ENCODE measurements at regions not wholly inside any gene's neighbourhood (a gene's known extent, or its start where the extent isn't known, plus 50 kb on each side); places are given as distances from the start of the nearest gene placed in this dataset.

- ChIA-PET POLR2A (ENCODE audit: low non-redundant PET) (no interaction called here), CTCF (no interaction called here)
- H3K27ac ChIP-seq = no peak overlapping the region
- no peak for TF ChIP-seq CTCF (conservative IDR thresholded peaks at IDR 0.05; ENCODE audit: low read depth)
- no peak for DNase-seq (ENCODE audit: low spot score)
These were observed 317.7 kb downstream of the MATN1 start for GRCh38 chr1:30405631-30406212.

- H3K27ac ChIP-seq = no peak overlapping the region
- ChIA-PET CTCF (no interaction called here), POLR2A (ENCODE audit: low non-redundant PET) (no interaction called here)
- no peak for DNase-seq (ENCODE audit: low spot score)
- TF ChIP-seq CTCF (conservative IDR thresholded peaks at IDR 0.05; ENCODE audit: low read depth) = no peak
These were observed 318.3 kb downstream of the MATN1 start for GRCh38 chr1:30405081-30405480.

DNA sequence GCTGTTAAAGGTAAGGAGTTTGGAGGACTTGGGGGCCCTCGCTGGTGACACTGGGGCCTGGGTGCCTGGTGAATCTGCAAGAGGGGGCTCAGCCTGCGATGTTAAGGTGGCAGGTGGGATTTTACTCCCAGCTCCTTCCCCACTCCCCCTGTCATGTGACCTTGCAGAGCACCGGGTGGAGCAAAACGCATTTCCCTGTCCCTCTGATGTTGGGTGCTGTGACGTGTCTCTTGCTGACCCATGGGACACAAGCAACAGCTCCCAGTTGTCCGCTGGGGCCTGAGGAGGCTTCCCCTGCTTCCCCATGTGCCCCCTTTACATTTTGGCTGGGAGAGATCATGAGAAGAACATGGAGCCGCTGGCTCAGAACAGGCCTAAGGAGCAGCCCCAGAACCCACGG, 319.0 kb downstream of the MATN1 start:
- CTCF ChIA-PET = interaction anchor here (0.5 kb wide), 1 partner anchor 85 kb away, joined by 3 read pairs; no protein-coding TSS in a partner anchor
- no peak overlapping the region for H3K27ac ChIP-seq
- no peak for DNase-seq (ENCODE audit: low spot score)
- POLR2A ChIA-PET (ENCODE audit: low non-redundant PET) = interaction anchor here (0.7 kb wide), 1 partner anchor 134 kb away, joined by 3 read pairs; no protein-coding TSS in a partner anchor
- no peak for TF ChIP-seq CTCF (conservative IDR thresholded peaks at IDR 0.05; ENCODE audit: low read depth)

GRCh38 chr1:30403726-30404125, 319.7 kb downstream of the MATN1 start:
- no peak for TF ChIP-seq CTCF (conservative IDR thresholded peaks at IDR 0.05; ENCODE audit: low read depth)
- ChIA-PET POLR2A (ENCODE audit: low non-redundant PET) (no interaction called here), CTCF (interaction anchor here (0.6 to 1.1 kb wide), 3 partner anchors 10 to 78 kb away, joined by 3 to 5 read pairs (median 5); no protein-coding TSS in a partner anchor)
- DNase-seq (ENCODE audit: low spot score) = no peak
- no peak overlapping the region for H3K27ac ChIP-seq

DNA sequence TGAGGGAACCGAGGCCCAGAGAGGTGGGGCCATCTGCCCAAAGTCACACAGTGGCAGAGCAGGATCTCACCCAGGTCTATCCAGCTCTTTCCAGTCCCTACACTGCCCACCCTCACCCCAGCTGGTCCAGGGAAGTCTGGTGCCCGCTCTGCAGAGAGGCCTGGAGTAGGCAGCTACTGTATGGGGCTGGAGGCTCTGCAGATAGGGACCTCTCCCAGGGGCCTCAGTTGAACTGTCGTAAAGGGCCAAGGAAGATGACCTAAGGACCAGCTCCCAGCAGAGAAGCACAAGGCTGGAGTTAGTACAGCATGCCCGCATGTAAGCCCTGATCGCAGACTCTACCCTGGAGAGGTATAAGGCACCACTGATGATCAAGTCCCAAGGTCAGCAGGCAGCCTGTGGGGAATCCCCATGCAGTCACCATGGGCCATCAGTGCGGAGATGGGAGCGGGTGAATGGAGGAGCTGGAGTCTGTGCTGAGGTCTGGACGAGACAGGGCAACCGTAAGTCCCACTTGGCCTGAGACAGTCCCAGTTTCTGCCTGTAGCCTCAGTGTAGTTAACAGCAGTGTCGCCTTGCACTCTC, 320.2 kb downstream of the MATN1 start:
- H3K27ac ChIP-seq = no peak overlapping the region
- no peak for TF ChIP-seq CTCF (conservative IDR thresholded peaks at IDR 0.05; ENCODE audit: low read depth)
- ChIA-PET CTCF (interaction anchor here (0.6 to 1.1 kb wide), 3 partner anchors 9 to 79 kb away, joined by 3 to 5 read pairs (median 5); no protein-coding TSS in a partner anchor), POLR2A (ENCODE audit: low non-redundant PET) (no interaction called here)
- DNase-seq (ENCODE audit: low spot score) = no peak

DNA sequence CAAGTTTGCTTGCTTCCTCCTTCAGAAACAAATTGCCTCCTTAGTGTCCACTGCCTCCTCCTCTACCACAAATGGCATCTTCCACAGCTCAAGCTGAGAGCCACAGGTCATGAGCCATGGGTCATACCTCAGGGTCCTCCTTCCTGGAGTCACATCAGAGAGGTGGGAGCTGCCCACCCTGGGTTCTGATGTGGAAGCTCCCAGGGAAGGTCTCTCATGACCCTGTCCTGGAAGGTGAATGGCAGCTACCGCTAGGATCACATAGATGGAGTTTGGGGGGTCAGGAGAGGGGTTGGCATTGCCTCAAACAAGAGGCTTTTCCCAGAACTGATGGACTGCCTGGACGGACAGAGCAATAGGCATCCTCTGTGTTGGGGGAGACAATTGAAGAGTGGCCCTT, 321.4 kb downstream of the MATN1 start:
- ChIA-PET POLR2A (ENCODE audit: low non-redundant PET) (no interaction called here), CTCF (no interaction called here)
- H3K27ac ChIP-seq = no peak overlapping the region
- no peak for DNase-seq (ENCODE audit: low spot score)
- no peak for TF ChIP-seq CTCF (conservative IDR thresholded peaks at IDR 0.05; ENCODE audit: low read depth)

All from RWPE1 (cell line).